GM12892 (cell line): ENCODE measurements at regions not wholly inside any gene's neighbourhood (a gene's known extent, or its start where the extent isn't known, plus 50 kb on each side); places are given as distances from the start of the nearest gene placed in this dataset.

ENCODE experiments used
- POLR2A ChIP-seq: IDR thresholded peaks from 2 replicates; pipeline ENCODE4 v1.6.1; 2011; ENCODE audit warnings: low read depth, low read length, control low read depth
- POLR2AphosphoS5 ChIP-seq: IDR thresholded peaks from 2 replicates; pipeline ENCODE4 v1.6.1; 2011; ENCODE audit warnings: low read depth, low read length, control low read depth

DNA sequence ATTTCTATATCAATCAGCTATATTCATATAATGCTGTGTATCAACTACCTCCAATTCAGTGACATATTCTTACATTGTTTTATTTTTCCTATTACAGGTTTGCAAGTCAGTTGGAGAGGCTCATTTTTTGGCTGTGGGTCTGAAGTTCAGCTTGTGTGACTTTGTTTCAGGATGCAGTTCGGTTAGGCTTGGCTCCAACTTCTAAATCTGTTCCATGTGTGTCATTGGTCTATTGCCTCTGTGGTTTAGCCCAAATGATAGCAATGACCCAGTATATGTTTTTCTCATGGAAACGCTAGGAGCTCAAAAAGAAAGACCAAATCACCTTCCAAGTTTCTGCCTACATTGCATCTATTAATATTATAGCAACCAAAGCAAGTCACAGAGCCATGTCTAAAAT, 848.6 kb upstream of the LRFN5 start:
- no peak for TF ChIP-seq POLR2A
- TF ChIP-seq POLR2AphosphoS5, result no peak
